Natural killer cell (primary cell): ENCODE measurements at regions not wholly inside any gene's neighbourhood (a gene's known extent, or its start where the extent isn't known, plus 50 kb on each side); places are given as distances from the start of the nearest gene placed in this dataset.

Experiments used
- ATAC-seq, 3 donors: fragments of 150-1000 bp in 2 of 3; fragments of 200-7000 bp in 1 of 3; cut with Tn5 transposase; 1 replicate in 1 of 3; 2 replicates in 2 of 3; pipeline ENCODE4 v1.10.0; 2021; ENCODE audit warnings: mild to moderate bottlenecking in 2 of 3, moderate library complexity in 2 of 3
- DNase-seq, 2 donors: peaks; one replicate each; pipeline versions ENCODE4 v3.0.0 to v3.0.0-alpha.2; 2013 to 2021; ENCODE audit warnings: mixed read lengths in 1 of 2
- H3K27ac ChIP-seq: one replicate; pipeline ENCODE4 v1.5.1; 2013; ENCODE audit warnings: mild to moderate bottlenecking, low read length
- H3K27me3 ChIP-seq: one replicate; pipeline ENCODE4 v1.6.1; 2013; ENCODE audit warnings: low read length; ENCODE audit not compliant: control insufficient read depth, insufficient read depth
- H3K36me3 ChIP-seq: one replicate; pipeline ENCODE4 v1.6.1; 2013; ENCODE audit warnings: low read length; ENCODE audit not compliant: control insufficient read depth, insufficient read depth
- H3K4me1 ChIP-seq: one replicate; pipeline ENCODE4 v1.6.1; 2013; ENCODE audit warnings: low read length; ENCODE audit not compliant: control insufficient read depth, insufficient read depth
- H3K4me3 ChIP-seq: one replicate; pipeline ENCODE4 v1.5.1; 2013; ENCODE audit warnings: low read length
- H3K9me3 ChIP-seq: one replicate; pipeline ENCODE4 v1.6.1; 2013; ENCODE audit warnings: low read length; ENCODE audit not compliant: control insufficient read depth, insufficient read depth
- H3K27ac Mint-ChIP-seq, 2 donors: one replicate each; pipeline ENCODE4 v1.8.0; 2022; ENCODE audit warnings: mild to moderate bottlenecking in 2 of 2, mixed read lengths in 2 of 2, moderate library complexity in 1 of 2
- H3K27me3 Mint-ChIP-seq, 2 donors: one replicate each; pipeline ENCODE4 v1.8.0; 2022; ENCODE audit warnings: low read depth in 2 of 2, mixed read lengths in 2 of 2
- H3K36me3 Mint-ChIP-seq: one replicate; pipeline ENCODE4 v1.8.0; 2022; ENCODE audit warnings: mixed read lengths
- H3K4me1 Mint-ChIP-seq, 2 donors: one replicate each; pipeline ENCODE4 v1.8.0; 2022; ENCODE audit warnings: mixed read lengths in 2 of 2
- H3K4me3 Mint-ChIP-seq: one replicate; pipeline ENCODE4 v1.8.0; 2022; ENCODE audit warnings: mild to moderate bottlenecking, moderate library complexity, mixed read lengths
- H3K9me3 Mint-ChIP-seq, 2 donors: one replicate each; pipeline ENCODE4 v1.8.0; 2022; ENCODE audit warnings: mixed read lengths in 2 of 2
- CTCF ChIP-seq: fragments of 200-600 bp; IDR thresholded peaks from one replicate; pipeline ENCODE4 v1.8.0; 2022; ENCODE audit warnings: antibody characterized with exemption
- WGBS: methylation state at CpG from one replicate; pipeline ENCODE4 v1.1.7; 2013; ENCODE audit warnings: missing lambda C conversion rate; ENCODE audit not compliant: insufficient coverage; 5-methylcytosine and 5-hydroxymethylcytosine counted together
- intact Hi-C: fragments of 100-400 bp; cut with micrococcal nuclease; formaldehyde crosslinking; loops from one replicate; pipeline ENCODE4 v1.14.2; 2022

GRCh38 chr22:27152883-27153282 is 495.5 kb downstream of the MIAT start:
- H3K27ac ChIP-seq: no peak overlapping the region
- intact Hi-C loops: no loop called here
- Mint-ChIP-seq H3K27ac (no peak overlapping the region), H3K27me3 (peaks cover 17 to 46% of the 10 kb centered on the region in 2 donors), H3K4me3 (no peak overlapping the region), H3K4me1 (peaks cover 0 to 5% of the 10 kb centered on the region in 2 donors), H3K9me3 (no peaks in the 10 kb centered on the region), H3K36me3 (no peaks in the 10 kb centered on the region)
- no peaks in the 10 kb centered on the region for H3K27me3 ChIP-seq
- DNase-seq: no peak
- H3K4me1 ChIP-seq: peaks cover 6% of the 10 kb centered on the region
- H3K4me3 ChIP-seq: no peak overlapping the region
- no CpG with 5 or more reads among the region's 2 CpGs for WGBS
- TF ChIP-seq CTCF: no peak
- no peaks in the 10 kb centered on the region for H3K36me3 ChIP-seq
- ATAC-seq: no peak
- H3K9me3 ChIP-seq: no peaks in the 10 kb centered on the region

- DNase-seq: no peak
- TF ChIP-seq CTCF: no peak
- no peaks in the 10 kb centered on the region for H3K36me3 Mint-ChIP-seq
- no peak overlapping the region for H3K27ac Mint-ChIP-seq
- no peak overlapping the region for H3K4me3 Mint-ChIP-seq
- H3K36me3 ChIP-seq: no peaks in the 10 kb centered on the region
- peaks cover 6% of the 10 kb centered on the region for H3K4me1 ChIP-seq
- no peaks in the 10 kb centered on the region for H3K27me3 ChIP-seq
- 95% methylated on average over 4 of the region's 4 CpGs for WGBS
- intact Hi-C loops: no loop called here
- ATAC-seq: no peak
- no peak overlapping the region for H3K4me3 ChIP-seq
- peaks cover 0 to 5% of the 10 kb centered on the region in 2 donors for H3K4me1 Mint-ChIP-seq
- no peaks in the 10 kb centered on the region for H3K9me3 Mint-ChIP-seq
- H3K9me3 ChIP-seq: no peaks in the 10 kb centered on the region
- H3K27ac ChIP-seq: no peak overlapping the region
- H3K27me3 Mint-ChIP-seq: peaks cover 17 to 46% of the 10 kb centered on the region in 2 donors
These were observed 496.0 kb downstream of the MIAT start for GRCh38 chr22:27153386-27153785.

GRCh38 chr22:27154717-27155116 is 497.3 kb downstream of the MIAT start:
- 9% methylated on average over 12 of the region's 12 CpGs for WGBS
- H3K27me3 Mint-ChIP-seq: peaks cover 14 to 38% of the 10 kb centered on the region in 2 donors

More at GRCh38 chr22:27154717-27155116, 497.3 kb downstream of the MIAT start:
- H3K27ac ChIP-seq: no peak overlapping the region
- no peaks in the 10 kb centered on the region for H3K9me3 Mint-ChIP-seq
- H3K27ac Mint-ChIP-seq: no peak overlapping the region
- H3K9me3 ChIP-seq: no peaks in the 10 kb centered on the region
- no peaks in the 10 kb centered on the region for H3K36me3 ChIP-seq
- H3K4me3 ChIP-seq: no peak overlapping the region
- H3K36me3 Mint-ChIP-seq: no peaks in the 10 kb centered on the region
- H3K27me3 ChIP-seq: no peaks in the 10 kb centered on the region
- peaks cover 0 to 5% of the 10 kb centered on the region in 2 donors for H3K4me1 Mint-ChIP-seq
- DNase-seq (no peak), ATAC-seq (no peak)
- TF ChIP-seq CTCF: no peak
- no peak overlapping the region for H3K4me3 Mint-ChIP-seq
- H3K4me1 ChIP-seq: peaks cover 6% of the 10 kb centered on the region
- intact Hi-C loops: no loop called here
